ENCODE measurements at regions not wholly inside any gene's neighbourhood (a gene's known extent, or its start where the extent isn't known, plus 50 kb on each side); places are given as distances from the start of the nearest gene placed in this dataset.

GRCh38 chr13:64327505-64328194 lies 2902.5 kb downstream of the PCDH9 start:
- Histone ChIP-seq H3K9me3 (no peaks in the 10 kb centered on the region), H3K36me3 (replicated peaks in 1 of 2; ENCODE audit: insufficient read depth in 1 of 2, low read depth in 2 of 2) (no peaks in the 10 kb centered on the region), H3K27ac (no peak overlapping the region), H3K4me3 (no peak overlapping the region), H3K27me3 (no peaks in the 10 kb centered on the region), H3K4me1 (no peaks in the 10 kb centered on the region)
- no peak for ATAC-seq
- no peak for DNase-seq
- WGBS, 2 donors: 13 to 20% methylated on average over 2 of the region's 2 CpGs
- intact Hi-C loops (cut with DNase I): no loop called here
- TF ChIP-seq, protein P1, sequence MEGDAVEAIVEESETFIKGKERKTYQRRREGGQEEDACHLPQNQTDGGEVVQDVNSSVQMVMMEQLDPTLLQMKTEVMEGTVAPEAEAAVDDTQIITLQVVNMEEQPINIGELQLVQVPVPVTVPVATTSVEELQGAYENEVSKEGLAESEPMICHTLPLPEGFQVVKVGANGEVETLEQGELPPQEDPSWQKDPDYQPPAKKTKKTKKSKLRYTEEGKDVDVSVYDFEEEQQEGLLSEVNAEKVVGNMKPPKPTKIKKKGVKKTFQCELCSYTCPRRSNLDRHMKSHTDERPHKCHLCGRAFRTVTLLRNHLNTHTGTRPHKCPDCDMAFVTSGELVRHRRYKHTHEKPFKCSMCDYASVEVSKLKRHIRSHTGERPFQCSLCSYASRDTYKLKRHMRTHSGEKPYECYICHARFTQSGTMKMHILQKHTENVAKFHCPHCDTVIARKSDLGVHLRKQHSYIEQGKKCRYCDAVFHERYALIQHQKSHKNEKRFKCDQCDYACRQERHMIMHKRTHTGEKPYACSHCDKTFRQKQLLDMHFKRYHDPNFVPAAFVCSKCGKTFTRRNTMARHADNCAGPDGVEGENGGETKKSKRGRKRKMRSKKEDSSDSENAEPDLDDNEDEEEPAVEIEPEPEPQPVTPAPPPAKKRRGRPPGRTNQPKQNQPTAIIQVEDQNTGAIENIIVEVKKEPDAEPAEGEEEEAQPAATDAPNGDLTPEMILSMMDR (IDR thresholded peaks at IDR 0.05): no peak
- TF ChIP-seq POLR2A (IDR thresholded peaks at IDR 0.05): no peak

- DNase-seq (no peak), ATAC-seq (no peak)
- H3K27me3 ChIP-seq: no peaks in the 10 kb centered on the region
- no peak overlapping the region for H3K4me3 ChIP-seq
- no peaks in the 10 kb centered on the region for H3K4me1 ChIP-seq
- TF ChIP-seq, protein P1 (IDR thresholded peaks at IDR 0.05): no peak
- no peak for TF ChIP-seq POLR2A (IDR thresholded peaks at IDR 0.05)
- H3K9me3 ChIP-seq: no peaks in the 10 kb centered on the region
- WGBS, 2 donors: 71 to 83% methylated on average over 2 of the region's 2 CpGs
- no peak overlapping the region for H3K27ac ChIP-seq
- H3K36me3 ChIP-seq (replicated peaks in 1 of 2; ENCODE audit: insufficient read depth in 1 of 2, low read depth in 2 of 2): no peaks in the 10 kb centered on the region
- intact Hi-C loops (cut with DNase I): no loop called here
Observed at GRCh38 chr13:64314331-64314730, 2898.7 kb upstream of the PCDH20 start.

DNA sequence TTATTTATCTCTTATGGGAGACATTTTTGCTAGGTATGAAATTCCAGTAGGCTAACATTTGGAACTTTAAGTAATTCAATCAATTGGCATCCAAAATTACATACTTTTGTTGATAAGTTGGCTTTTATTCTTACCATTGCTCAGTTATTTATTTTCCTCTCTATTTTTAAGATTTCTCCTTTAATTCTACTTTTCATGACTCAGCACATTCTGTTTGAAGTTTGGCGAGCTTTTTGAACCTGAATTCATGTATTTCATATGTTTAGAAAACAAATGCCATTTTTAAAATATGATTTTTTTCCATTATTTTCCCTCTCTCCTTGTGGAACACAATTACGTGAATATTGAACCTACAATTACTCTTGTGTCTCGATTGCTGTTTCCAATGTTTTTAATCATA lies 2896.3 kb upstream of the PCDH20 start:
- Histone ChIP-seq H3K4me3 (no peak overlapping the region), H3K36me3 (replicated peaks in 1 of 2; ENCODE audit: insufficient read depth in 1 of 2, low read depth in 2 of 2) (no peaks in the 10 kb centered on the region), H3K27me3 (no peaks in the 10 kb centered on the region), H3K9me3 (no peaks in the 10 kb centered on the region), H3K4me1 (no peaks in the 10 kb centered on the region), H3K27ac (no peak overlapping the region)
- intact Hi-C loops (cut with DNase I): no loop called here
- DNase-seq: no peak
- no peak for ATAC-seq
- TF ChIP-seq, protein P1 (IDR thresholded peaks at IDR 0.05): no peak
- TF ChIP-seq POLR2A (IDR thresholded peaks at IDR 0.05): no peak
- 51 to 65% methylated on average over 3 of the region's 3 CpGs for WGBS, 2 donors

DNA sequence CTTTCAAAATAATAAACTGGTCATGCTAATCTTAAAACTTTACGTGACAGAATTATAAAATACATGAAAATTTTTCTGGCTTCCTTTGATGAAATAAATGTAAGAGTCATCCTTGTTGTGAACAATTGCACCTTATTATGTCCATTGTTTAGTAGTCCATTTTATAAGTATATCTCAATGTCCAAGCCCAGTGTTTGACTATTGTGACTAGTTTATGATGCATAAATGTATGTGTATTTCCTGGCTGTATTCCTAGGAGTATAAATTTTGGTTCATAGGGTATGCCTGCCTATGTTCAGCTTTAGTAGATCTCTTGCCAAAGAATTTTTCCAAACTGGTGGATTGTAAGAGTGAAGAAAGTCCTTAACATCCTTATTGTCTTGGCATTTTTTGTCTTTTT lies 2895.5 kb upstream of the PCDH20 start:
- ATAC-seq (no peak), DNase-seq (no peak)
- Histone ChIP-seq H3K27ac (no peak overlapping the region), H3K36me3 (replicated peaks in 1 of 2; ENCODE audit: insufficient read depth in 1 of 2, low read depth in 2 of 2) (no peaks in the 10 kb centered on the region), H3K27me3 (no peaks in the 10 kb centered on the region), H3K4me3 (no peak overlapping the region), H3K4me1 (no peaks in the 10 kb centered on the region), H3K9me3 (no peaks in the 10 kb centered on the region)
- no peak for TF ChIP-seq POLR2A (IDR thresholded peaks at IDR 0.05)
- TF ChIP-seq, protein P1 (IDR thresholded peaks at IDR 0.05): no peak
- 69 to 74% methylated on average over 1 of the region's 1 CpG for WGBS, 2 donors
- intact Hi-C loops (cut with DNase I): no loop called here

DNA sequence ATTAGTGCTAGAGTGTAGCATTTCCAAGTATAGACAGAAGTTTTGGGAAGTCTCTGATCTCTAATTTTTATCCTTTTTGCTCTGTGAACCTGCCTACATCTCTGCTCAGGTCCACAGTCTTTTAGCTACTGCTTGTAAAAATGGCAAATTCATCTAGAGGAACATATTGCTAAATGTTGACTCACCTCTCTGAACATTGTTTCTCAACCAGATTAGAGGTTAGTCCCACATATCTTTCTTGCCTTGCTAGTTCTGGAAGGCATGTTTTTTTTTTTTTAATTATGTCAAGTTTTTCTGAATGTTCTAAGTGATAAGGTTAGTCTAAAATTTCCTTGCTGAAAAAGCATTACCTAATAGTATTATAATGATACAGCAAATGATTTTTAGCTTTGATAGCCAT lies 2889.6 kb upstream of the PCDH20 start:
- Histone ChIP-seq H3K36me3 (replicated peaks in 1 of 2; ENCODE audit: insufficient read depth in 1 of 2, low read depth in 2 of 2) (no peaks in the 10 kb centered on the region), H3K9me3 (no peaks in the 10 kb centered on the region), H3K4me3 (no peak overlapping the region), H3K27me3 (no peaks in the 10 kb centered on the region), H3K4me1 (no peaks in the 10 kb centered on the region), H3K27ac (no peak overlapping the region)
- ATAC-seq: no peak
- intact Hi-C loops (cut with DNase I): no loop called here
- TF ChIP-seq, protein P1 (IDR thresholded peaks at IDR 0.05): no peak
- DNase-seq: no peak
